ENCODE measurements at regions not wholly inside any gene's neighbourhood (a gene's known extent, or its start where the extent isn't known, plus 50 kb on each side); places are given as distances from the start of the nearest gene placed in this dataset.

DNA sequence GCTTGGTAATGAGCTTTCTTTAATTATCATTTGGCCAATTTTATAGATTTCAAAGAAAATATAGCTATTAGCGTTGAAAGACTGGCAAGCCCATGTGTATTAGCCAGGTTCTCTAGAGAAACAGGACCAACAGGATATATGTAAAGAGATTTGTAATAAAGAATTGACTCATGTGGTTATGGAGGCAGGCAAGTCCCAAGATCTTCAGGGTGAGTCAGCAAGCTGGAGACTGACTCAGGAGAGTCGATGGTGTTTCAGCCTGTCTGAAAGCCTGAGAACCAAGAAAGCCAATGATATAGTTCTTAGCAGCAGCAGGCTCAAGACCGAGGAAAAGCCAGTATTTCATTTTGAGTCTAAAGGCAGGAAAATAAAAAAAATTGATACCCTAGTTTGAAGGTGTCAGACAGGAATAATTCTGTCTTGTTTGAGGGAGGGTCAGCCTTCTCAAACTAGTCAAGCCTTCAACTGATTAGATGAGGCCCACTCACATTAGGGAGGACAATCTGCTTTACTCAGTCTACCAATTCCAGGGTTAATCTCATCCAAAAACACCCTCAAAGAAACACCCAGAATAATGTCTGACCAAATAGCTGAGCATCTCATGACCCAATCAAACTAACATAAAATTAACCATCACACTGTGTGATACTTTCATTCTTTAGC lies 78.3 kb upstream of the CRIM1 start:
- Histone ChIP-seq H3K4me3 (no peak overlapping the region), H3K27ac (no peak overlapping the region), H3K9me3 (no peaks in the 10 kb centered on the region), H3K27me3 (no peaks in the 10 kb centered on the region), H3K4me1 (no peaks in the 10 kb centered on the region), H3K36me3 (no peaks in the 10 kb centered on the region)
- TF ChIP-seq POLR2A (IDR thresholded peaks at IDR 0.05), result no peak
- TF ChIP-seq CTCF (IDR thresholded peaks at IDR 0.05), result no peak
- intact Hi-C loops (cut with DNase I; ENCODE audit: low total_unique reads), result no loop called here
- DNase-seq, result no peak

- DNase-seq, result no peak
- Histone ChIP-seq H3K36me3 (peaks cover 0 to 3% of the 10 kb centered on the region in 2 donors), H3K27ac (no peak overlapping the region), H3K4me3 (no peak overlapping the region), H3K9me3 (no peaks in the 10 kb centered on the region), H3K27me3 (no peaks in the 10 kb centered on the region), H3K4me1 (no peaks in the 10 kb centered on the region)
- TF ChIP-seq POLR2A (IDR thresholded peaks at IDR 0.05), result no peak
- no peak for TF ChIP-seq CTCF (IDR thresholded peaks at IDR 0.05)
- intact Hi-C loops (cut with DNase I; ENCODE audit: low total_unique reads), result no loop called here
These were observed 84.3 kb upstream of the CRIM1 start for GRCh38 chr2:36271266-36271665.

DNA sequence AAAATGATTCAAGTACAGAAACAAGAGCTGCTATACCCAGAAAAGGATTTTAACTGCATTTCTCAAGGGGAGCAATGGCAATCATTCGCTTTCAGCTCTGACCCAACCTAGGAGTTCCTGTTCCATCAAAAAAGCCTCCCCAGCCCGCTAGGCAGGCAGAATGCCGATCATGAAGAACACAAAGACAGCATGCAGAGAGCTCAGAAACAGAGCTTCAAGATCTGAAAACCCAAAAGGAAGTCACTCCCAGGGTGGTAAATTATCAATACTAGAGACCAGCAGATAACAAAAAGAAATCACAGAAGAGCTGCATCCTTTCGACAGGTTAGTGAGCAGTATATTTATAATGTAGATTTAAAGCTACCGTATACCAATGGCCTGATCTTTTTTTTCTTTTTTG lies 84.8 kb upstream of the CRIM1 start:
- no peak for DNase-seq
- Histone ChIP-seq H3K4me1 (no peaks in the 10 kb centered on the region), H3K9me3 (no peaks in the 10 kb centered on the region), H3K36me3 (peaks cover 0 to 3% of the 10 kb centered on the region in 2 donors), H3K27ac (no peak overlapping the region), H3K27me3 (no peaks in the 10 kb centered on the region), H3K4me3 (no peak overlapping the region)
- TF ChIP-seq POLR2A (IDR thresholded peaks at IDR 0.05) (no peak), CTCF (IDR thresholded peaks at IDR 0.05) (no peak)
- intact Hi-C loops (cut with DNase I; ENCODE audit: low total_unique reads), result no loop called here

DNA sequence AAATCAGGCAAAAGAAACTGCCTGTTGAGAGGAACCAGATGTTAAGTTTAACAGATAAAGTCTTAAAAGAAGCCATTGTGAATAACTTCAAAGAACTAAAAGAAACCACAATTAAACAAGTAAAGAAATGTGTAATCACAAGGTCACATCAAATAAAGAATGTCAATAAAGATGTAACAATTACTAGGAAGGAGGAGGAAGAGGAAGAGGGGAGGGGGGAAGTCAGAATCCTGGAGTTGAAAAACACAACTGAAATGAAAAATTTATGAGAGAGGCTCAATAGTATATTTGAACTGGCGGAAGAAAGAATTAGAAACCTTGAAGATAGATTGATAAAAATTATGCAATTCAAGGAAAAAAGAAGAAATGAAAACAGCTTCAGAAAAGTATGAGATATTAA lies 88.4 kb upstream of the CRIM1 start:
- TF ChIP-seq POLR2A (IDR thresholded peaks at IDR 0.05) (no peak), CTCF (IDR thresholded peaks at IDR 0.05) (no peak)
- no peak overlapping the region for H3K27ac ChIP-seq
- intact Hi-C loops (cut with DNase I; ENCODE audit: low total_unique reads), result no loop called here

DNA sequence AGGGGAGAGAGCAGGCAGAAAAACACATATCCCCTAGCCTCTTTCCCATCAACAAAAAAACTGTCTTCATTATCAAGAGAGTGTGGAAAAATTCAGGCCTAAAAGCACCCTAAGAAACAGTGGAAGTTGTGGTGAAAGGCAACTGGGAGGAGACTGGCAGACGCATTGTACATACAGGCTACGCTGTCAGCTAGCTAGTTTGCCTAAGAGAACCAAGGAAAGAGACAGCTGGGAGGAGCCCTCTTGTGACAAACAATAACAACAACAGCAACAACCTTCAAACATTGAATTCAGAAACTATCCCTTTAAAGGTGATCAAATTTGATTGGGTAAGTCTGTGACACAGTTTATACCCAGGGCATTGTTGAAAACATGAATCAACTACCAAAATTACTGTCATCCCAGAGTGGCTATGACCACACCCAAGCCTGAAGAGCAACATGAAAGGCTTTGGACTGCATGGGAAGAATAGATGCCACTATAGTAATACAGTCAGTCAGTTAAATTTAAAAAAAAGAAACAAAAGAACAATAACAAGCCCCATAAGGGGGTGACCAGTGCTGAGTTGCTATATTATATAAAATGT lies 88.9 kb upstream of the CRIM1 start:
- intact Hi-C loops (cut with DNase I; ENCODE audit: low total_unique reads), result no loop called here
- no peak for TF ChIP-seq CTCF (IDR thresholded peaks at IDR 0.05)
- TF ChIP-seq POLR2A (IDR thresholded peaks at IDR 0.05), result no peak
- Histone ChIP-seq H3K4me1 (no peaks in the 10 kb centered on the region), H3K9me3 (no peaks in the 10 kb centered on the region), H3K36me3 (peaks cover 0 to 3% of the 10 kb centered on the region in 2 donors), H3K27me3 (no peaks in the 10 kb centered on the region), H3K27ac (no peak overlapping the region), H3K4me3 (no peak overlapping the region)
- DNase-seq, result no peak

More for the DNA sequence above, 88.4 kb upstream of the CRIM1 start:
- DNase-seq, result no peak
- Histone ChIP-seq H3K36me3 (peaks cover 0 to 3% of the 10 kb centered on the region in 2 donors), H3K9me3 (no peaks in the 10 kb centered on the region), H3K27me3 (no peaks in the 10 kb centered on the region), H3K4me3 (no peak overlapping the region), H3K4me1 (no peaks in the 10 kb centered on the region)

Measured in uterus (tissue), 3 donors.